Naive thymus-derived CD8-positive, alpha-beta T cell (primary cell): ENCODE measurements at regions not wholly inside any gene's neighbourhood (a gene's known extent, or its start where the extent isn't known, plus 50 kb on each side); places are given as distances from the start of the nearest gene placed in this dataset.

Experiments
- ATAC-seq, 2 donors: fragments of 150-1000 bp; cut with Tn5 transposase in 1 of 2; sonication (Bioruptor Pico), chemical (Tn5 transposase) in 1 of 2; 1 replicate in 1 of 2; 2 replicates in 1 of 2; pipeline ENCODE4 v1.10.0; 2021; ENCODE audit warnings: mild to moderate bottlenecking in 2 of 2, moderate library complexity in 2 of 2
- POLR2A ChIA-PET: fragments of 350-600 bp; sonication (Branson Sonifier 250); formaldehyde crosslinking; loops from one replicate; lab custom pipeline; 2021; ENCODE audit warnings: antibody characterized with exemption; lab: Charles Lee
- DNase-seq, 10 donors: peaks; one replicate each; pipeline versions ENCODE4 v3.0.0 to v3.0.0-alpha.2; 2020 to 2022
- H3K27ac Mint-ChIP-seq, 10 donors: one replicate each; pipeline ENCODE4 v1.8.0; 2020 to 2022; ENCODE audit warnings: mild to moderate bottlenecking in 10 of 10, mixed read lengths in 10 of 10, moderate library complexity in 4 of 10, inconsistent platforms in 1 of 10
- H3K27me3 Mint-ChIP-seq, 5 donors: one replicate each; pipeline ENCODE4 v1.8.0; 2021 to 2022; ENCODE audit warnings: mixed read lengths in 5 of 5
- H3K36me3 Mint-ChIP-seq, 3 donors: one replicate each; pipeline ENCODE4 v1.8.0; 2020 to 2022; ENCODE audit warnings: mixed read lengths in 3 of 3, mild to moderate bottlenecking in 2 of 3, inconsistent platforms in 1 of 3
- H3K4me1 Mint-ChIP-seq, 4 donors: one replicate each; pipeline ENCODE4 v1.8.0; 2021 to 2022; ENCODE audit warnings: mixed read lengths in 4 of 4
- H3K4me3 Mint-ChIP-seq, 10 donors: one replicate each; pipeline ENCODE4 v1.8.0; 2020 to 2022; ENCODE audit warnings: mild to moderate bottlenecking in 10 of 10, mixed read lengths in 10 of 10, moderate library complexity in 6 of 10, inconsistent platforms in 1 of 10
- H3K9me3 Mint-ChIP-seq, 9 donors: one replicate each; pipeline ENCODE4 v1.8.0; 2020 to 2022; ENCODE audit warnings: mixed read lengths in 9 of 9, mild to moderate bottlenecking in 3 of 9, inconsistent platforms in 1 of 9, moderate library complexity in 1 of 9

DNA sequence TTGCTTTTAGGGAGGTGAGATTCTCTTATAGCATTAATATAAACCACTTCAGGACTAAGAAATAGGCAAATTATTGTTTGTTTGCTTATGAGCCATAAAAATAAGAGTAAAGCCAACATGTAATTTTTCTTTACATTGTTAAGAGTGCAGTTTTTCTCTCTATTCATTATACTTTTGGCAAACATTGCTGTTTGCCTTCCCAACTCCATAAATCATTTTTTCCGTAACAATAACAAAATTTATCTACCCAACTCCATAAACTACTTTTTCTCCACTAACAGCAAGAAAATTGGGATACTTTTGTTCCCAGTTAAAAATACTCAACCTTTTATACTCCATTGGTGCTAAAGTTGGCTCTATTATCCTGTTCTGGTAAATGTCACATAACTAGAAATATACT is 229.7 kb upstream of the GPRIN3 start:
- POLR2A ChIA-PET = no interaction called here
- ATAC-seq (no peak), DNase-seq (no peak)
- peaks cover 0 to 16% (median 3%) of the 10 kb centered on the region in 9 donors for H3K9me3 Mint-ChIP-seq
- no peak overlapping the region for H3K27ac Mint-ChIP-seq
- H3K36me3 Mint-ChIP-seq = peaks cover 0 to 3% (median 3%) of the 10 kb centered on the region in 3 donors
- H3K27me3 Mint-ChIP-seq = peaks cover 11 to 67% (median 22%) of the 10 kb centered on the region in 5 donors
- no peaks in the 10 kb centered on the region for H3K4me1 Mint-ChIP-seq
- no peak overlapping the region for H3K4me3 Mint-ChIP-seq

DNA sequence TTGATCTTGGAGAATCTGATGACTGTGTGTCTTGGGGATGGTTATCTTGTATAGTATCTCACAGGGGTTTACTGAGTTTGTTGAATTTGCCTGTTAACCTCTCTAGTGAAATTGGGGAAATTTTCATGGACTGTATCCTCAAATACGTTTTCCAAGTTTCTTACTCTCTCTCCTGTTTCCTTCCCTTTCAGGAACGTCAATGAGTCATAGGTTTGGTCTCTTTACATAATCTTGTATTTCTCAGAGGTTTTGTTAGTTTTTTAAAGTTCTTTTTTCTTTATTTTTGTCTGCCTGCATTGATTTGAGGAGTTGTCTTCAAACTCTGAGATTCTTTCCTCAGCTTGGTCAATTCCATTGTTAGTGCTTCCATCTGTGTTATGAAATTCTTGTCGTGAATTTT is 227.7 kb upstream of the GPRIN3 start:
- POLR2A ChIA-PET = no interaction called here
- Mint-ChIP-seq H3K36me3 (no peaks in the 10 kb centered on the region), H3K27me3 (peaks cover 15 to 80% (median 26%) of the 10 kb centered on the region in 5 donors)

DNA sequence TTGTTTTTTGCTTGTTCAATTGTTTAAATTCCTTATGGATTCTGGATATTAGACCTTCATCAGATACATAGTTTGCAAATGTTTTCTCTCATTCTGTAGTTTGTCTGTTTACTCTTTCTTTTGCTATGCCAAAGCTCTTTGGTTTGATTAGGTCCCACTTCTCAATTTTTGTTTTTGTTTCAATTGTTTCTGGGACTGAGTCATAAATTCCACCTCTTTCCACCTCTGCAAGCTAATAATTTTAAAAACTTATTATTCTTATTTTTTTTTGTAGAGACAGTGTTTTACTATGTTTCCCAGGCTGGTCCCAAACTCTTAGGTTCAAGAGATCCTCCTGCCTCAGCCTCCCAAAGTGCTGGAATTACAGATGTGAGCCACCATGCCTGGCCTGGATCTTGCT is 226.8 kb upstream of the GPRIN3 start:
- DNase-seq (no peak), ATAC-seq (no peak)
- Mint-ChIP-seq H3K9me3 (peaks cover 0 to 16% (median 0%) of the 10 kb centered on the region in 9 donors), H3K27me3 (peaks cover 17 to 85% (median 23%) of the 10 kb centered on the region in 5 donors), H3K4me3 (no peak overlapping the region), H3K27ac (no peak overlapping the region), H3K36me3 (no peaks in the 10 kb centered on the region), H3K4me1 (no peaks in the 10 kb centered on the region)
- POLR2A ChIA-PET = no interaction called here

More for the DNA sequence above, 227.7 kb upstream of the GPRIN3 start:
- H3K9me3 Mint-ChIP-seq = peaks cover 0 to 16% (median 0%) of the 10 kb centered on the region in 9 donors
- DNase-seq (no peak), ATAC-seq (no peak)
- no peak overlapping the region for H3K4me3 Mint-ChIP-seq
- H3K4me1 Mint-ChIP-seq = no peaks in the 10 kb centered on the region
- H3K27ac Mint-ChIP-seq = no peak overlapping the region

DNA sequence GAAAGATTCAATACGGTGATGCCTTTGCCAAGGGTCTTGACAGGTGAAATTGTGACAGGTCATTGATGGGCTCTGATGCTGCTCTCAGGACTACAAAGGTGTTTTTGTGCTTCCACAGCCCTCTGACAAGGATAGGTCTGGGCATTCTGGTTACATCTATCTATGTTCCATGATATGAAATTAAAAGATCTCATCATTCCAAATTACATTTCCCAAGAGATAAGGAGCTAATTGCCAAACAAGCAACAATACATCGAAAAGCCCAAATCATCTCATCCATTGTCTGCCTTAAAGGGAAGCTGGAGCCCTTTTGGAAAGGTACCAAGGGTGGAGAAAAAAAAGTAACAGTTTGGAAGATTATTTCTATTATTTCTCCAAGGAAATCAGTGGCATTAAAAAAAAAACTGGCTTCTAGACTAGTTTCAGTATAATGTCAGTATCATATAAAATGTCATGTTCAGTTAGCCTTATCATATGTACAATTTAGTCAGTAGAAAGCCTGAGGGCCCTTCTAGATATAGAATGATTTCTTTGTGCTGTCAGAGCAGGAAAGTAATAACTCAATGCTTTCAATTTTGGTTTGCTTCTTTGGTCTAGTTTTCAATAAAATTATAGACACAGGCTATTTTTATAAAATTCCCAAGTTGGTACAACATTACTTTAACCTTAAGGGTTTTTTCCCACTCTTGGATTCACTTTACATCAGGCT is 224.5 kb upstream of the GPRIN3 start:
- no peak overlapping the region for H3K27ac Mint-ChIP-seq
- no peaks in the 10 kb centered on the region for H3K36me3 Mint-ChIP-seq
- H3K9me3 Mint-ChIP-seq = peaks cover 0 to 16% (median 0%) of the 10 kb centered on the region in 9 donors
- POLR2A ChIA-PET = no interaction called here
- H3K27me3 Mint-ChIP-seq = peaks cover 17 to 70% (median 27%) of the 10 kb centered on the region in 5 donors
- peaks cover 5 to 20% (median 13%) of the 10 kb centered on the region in 4 donors for H3K4me1 Mint-ChIP-seq
- H3K4me3 Mint-ChIP-seq = no peak overlapping the region
- ATAC-seq = no peak
- DNase-seq = no peak

DNA sequence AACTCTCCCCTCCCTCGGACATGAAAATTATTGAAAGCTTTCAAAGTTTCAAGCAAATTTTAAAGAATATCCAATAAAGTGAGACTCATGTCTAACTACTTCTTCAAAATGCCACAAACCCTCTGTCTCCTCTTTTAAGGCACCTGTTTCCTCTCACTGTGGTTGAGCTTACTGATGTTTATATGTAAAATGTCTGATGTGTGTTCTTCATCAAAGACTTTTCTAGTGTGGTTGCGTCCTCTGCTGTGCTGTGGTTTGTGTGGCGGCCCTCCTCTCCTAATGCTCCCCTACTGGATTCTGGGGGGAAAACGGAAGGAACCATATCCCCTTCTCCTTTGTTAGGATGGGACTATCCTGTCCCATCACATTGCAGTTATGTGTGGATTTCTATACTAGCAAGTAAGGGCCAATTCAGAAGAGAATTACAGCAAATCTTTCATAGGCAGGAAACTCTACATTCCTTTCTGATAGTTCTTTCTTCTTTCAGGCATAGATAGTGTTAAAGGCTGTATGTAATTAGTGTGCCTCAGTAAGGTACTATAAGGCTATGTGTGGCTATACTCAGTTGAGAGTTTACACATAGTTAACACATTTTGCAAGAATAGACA is 221.0 kb upstream of the GPRIN3 start:
- Mint-ChIP-seq H3K27ac (peak overlapping the region in 4 of 10 donors; percentile 6 to 73 (median 30)), H3K36me3 (no peaks in the 10 kb centered on the region), H3K9me3 (peaks cover 0 to 3% (median 0%) of the 10 kb centered on the region in 9 donors), H3K27me3 (peaks cover 23 to 59% (median 35%) of the 10 kb centered on the region in 5 donors), H3K4me1 (peaks cover 5 to 20% (median 15%) of the 10 kb centered on the region in 4 donors), H3K4me3 (peak overlapping the region in 8 of 10 donors; percentile 8 to 62 (median 36))
- peak in 5 of 10 donors; percentile 19 to 59 (median 38) for DNase-seq
- ATAC-seq = peak; percentile 60 to 94
- POLR2A ChIA-PET = interaction anchor here (0.6 kb wide), 1 partner anchor 1072 kb away, joined by 3 read pairs; the partner anchor contains the start of gene HERC5

DNA sequence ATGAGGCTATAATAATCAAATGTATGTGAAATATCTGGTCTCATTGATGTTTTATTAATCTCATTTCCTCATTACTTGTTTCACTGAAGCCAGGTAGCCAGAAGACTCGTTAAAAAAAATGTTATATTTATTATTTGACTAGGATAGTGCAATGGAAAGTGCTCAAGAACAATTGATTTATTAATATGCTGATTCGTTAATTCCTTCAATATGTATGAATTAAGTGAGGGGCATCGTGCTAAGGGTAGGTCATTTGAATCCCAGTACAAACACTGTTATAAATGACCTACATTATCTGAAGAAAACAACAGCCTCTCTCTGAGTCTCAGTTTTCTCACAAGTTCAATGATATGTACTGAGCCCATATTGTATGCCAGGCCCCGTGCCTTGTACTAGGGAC is 214.2 kb upstream of the GPRIN3 start:
- H3K36me3 Mint-ChIP-seq = no peaks in the 10 kb centered on the region
- ATAC-seq (no peak), DNase-seq (no peak)
- H3K4me1 Mint-ChIP-seq = peaks cover 0 to 2% (median 0%) of the 10 kb centered on the region in 4 donors
- POLR2A ChIA-PET = no interaction called here
- H3K9me3 Mint-ChIP-seq = no peaks in the 10 kb centered on the region
- H3K4me3 Mint-ChIP-seq = no peak overlapping the region
- H3K27me3 Mint-ChIP-seq = peaks cover 33 to 73% (median 47%) of the 10 kb centered on the region in 5 donors
- no peak overlapping the region for H3K27ac Mint-ChIP-seq

DNA sequence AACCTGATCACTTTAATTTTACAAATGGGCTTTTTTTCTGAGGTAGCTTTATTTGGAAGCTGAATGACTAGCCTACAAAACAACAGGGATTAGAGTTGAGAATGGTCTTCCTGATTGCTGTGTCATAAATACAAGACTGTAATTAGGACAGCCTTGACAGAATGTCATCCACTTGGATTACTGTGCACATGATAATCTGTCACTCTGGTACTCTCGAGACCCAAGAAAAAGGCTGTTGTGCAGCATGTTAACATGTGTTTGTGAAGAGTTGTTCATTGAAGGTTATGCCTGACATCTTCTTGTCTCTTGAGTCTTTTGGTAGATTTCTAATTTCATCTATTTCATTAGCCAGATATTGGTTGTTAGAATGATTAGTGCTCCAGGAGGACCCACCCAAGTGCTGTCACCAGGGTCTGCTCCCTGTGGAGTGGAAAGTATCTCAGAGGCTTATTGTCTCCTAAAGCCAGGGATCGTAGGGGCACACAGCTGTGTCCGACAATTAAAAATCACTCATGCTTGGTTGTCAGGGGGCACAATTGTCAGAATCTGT is 212.2 kb upstream of the GPRIN3 start:
- no peaks in the 10 kb centered on the region for H3K9me3 Mint-ChIP-seq
- DNase-seq = no peak
- POLR2A ChIA-PET = no interaction called here
- H3K4me3 Mint-ChIP-seq = no peak overlapping the region
- peaks cover 29 to 57% (median 35%) of the 10 kb centered on the region in 5 donors for H3K27me3 Mint-ChIP-seq
- no peak overlapping the region for H3K27ac Mint-ChIP-seq
- H3K4me1 Mint-ChIP-seq = no peaks in the 10 kb centered on the region
- no peak for ATAC-seq
- H3K36me3 Mint-ChIP-seq = no peaks in the 10 kb centered on the region

DNA sequence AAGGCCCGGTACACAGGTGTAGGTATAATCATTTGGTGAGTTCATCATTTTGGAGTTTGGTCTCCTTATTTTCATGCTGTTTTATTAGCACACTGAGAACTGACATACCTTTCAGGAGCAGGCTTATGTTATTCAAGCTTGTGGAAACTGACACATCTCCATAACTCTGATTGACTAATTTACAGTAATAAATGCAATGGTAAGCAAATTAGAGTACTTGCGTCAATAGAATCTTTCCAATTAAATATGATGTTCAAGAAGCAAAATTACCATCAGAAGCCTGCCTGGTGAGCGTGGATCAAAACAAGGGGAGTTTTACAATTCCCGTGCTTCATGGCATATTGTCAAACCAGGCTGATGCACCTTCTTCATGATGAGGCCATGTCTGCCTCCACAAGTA is 210.7 kb upstream of the GPRIN3 start:
- Mint-ChIP-seq H3K27me3 (peaks cover 23 to 46% (median 29%) of the 10 kb centered on the region in 5 donors), H3K4me3 (no peak overlapping the region), H3K27ac (no peak overlapping the region), H3K9me3 (no peaks in the 10 kb centered on the region), H3K4me1 (no peaks in the 10 kb centered on the region), H3K36me3 (no peaks in the 10 kb centered on the region)
- POLR2A ChIA-PET = no interaction called here
- ATAC-seq = no peak
- DNase-seq = no peak

DNA sequence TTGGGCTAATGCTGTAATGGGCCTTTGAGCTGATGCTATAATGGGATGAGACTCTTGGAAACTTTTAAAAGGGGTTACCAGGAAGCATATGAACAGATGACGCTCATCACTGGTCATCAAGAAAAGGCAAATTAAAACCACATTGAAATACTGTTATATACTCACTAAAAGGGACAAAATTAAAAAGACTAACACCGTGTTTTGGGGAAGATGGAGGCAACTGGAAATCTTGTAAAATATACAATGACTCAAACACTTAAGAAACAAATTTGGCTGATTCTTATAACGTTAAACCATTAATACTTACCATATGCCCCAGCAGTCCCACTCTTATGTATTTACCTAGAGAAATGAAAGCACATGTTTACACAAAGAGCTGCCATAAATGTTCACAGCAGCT is 207.2 kb upstream of the GPRIN3 start:
- Mint-ChIP-seq H3K27ac (no peak overlapping the region), H3K4me1 (peaks cover 1 to 4% (median 3%) of the 10 kb centered on the region in 4 donors), H3K4me3 (no peak overlapping the region), H3K27me3 (peaks cover 4 to 19% (median 12%) of the 10 kb centered on the region in 5 donors), H3K36me3 (no peaks in the 10 kb centered on the region), H3K9me3 (no peaks in the 10 kb centered on the region)
- no peak for DNase-seq
- POLR2A ChIA-PET = no interaction called here
- no peak for ATAC-seq

DNA sequence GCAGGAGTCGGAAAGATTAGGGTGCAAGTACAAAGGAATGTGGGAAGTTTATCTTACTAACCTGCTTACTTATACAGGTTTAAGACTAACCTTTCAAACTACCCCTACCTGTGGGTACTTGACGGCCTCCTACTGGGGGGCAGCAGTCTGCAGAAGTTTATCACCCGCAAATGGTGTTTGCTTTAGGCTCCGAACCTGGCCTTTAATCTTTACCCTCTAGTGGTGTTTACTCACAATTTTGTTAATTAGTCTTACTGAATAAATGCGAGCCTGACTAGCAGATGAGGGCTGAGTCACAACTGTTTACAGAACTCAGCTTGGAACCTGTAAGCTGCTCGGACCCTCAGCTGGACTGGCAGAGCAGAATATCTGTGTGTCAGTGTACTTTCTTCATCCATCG is 204.2 kb upstream of the GPRIN3 start:
- H3K4me3 Mint-ChIP-seq = no peak overlapping the region
- H3K27me3 Mint-ChIP-seq = peaks cover 2 to 17% (median 4%) of the 10 kb centered on the region in 5 donors
- H3K4me1 Mint-ChIP-seq = peaks cover 3 to 13% (median 9%) of the 10 kb centered on the region in 4 donors
- H3K36me3 Mint-ChIP-seq = peaks cover 0 to 5% (median 3%) of the 10 kb centered on the region in 3 donors
- peaks cover 0 to 3% (median 0%) of the 10 kb centered on the region in 9 donors for H3K9me3 Mint-ChIP-seq
- POLR2A ChIA-PET = no interaction called here
- DNase-seq (no peak), ATAC-seq (no peak)
- no peak overlapping the region for H3K27ac Mint-ChIP-seq

DNA sequence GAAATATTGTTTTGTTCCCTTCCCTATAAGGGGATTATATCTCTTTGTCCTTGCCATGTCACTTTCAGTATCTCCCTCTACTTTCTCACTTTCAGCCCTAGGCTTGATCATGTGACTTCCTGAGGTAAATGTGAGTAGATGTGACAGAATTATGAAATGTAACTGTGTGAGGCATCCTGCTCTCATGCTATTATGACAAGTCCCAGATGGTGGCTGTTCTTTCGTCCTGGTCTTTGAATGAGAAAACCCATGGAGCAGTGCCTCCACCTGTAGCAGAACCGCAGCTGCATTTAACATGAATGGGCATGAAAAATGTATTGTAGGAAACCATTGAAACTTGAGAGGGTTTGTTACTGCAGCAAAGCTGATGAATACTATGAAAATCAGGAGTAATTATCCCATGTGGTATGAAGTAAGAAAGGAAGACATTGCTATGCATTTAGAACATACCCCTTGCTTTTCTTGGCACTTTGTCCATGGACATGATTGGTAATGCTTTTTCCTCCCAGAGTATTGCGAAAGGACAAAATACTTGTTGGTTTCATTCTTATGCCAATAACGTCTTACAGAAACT is 202.2 kb upstream of the GPRIN3 start:
- Mint-ChIP-seq H3K9me3 (peaks cover 0 to 3% (median 0%) of the 10 kb centered on the region in 9 donors), H3K4me3 (peak overlapping the region in 1 of 10 donors; percentile 30), H3K27me3 (peaks cover 1 to 14% (median 3%) of the 10 kb centered on the region in 5 donors), H3K36me3 (peaks cover 0 to 5% (median 3%) of the 10 kb centered on the region in 3 donors), H3K27ac (peak overlapping the region in 2 of 10 donors; percentile 23 to 40), H3K4me1 (peaks cover 3 to 13% (median 9%) of the 10 kb centered on the region in 4 donors)
- ATAC-seq (peak in 1 of 2 donors; percentile 59), DNase-seq (peak in 2 of 10 donors; percentile 8 to 17)
- POLR2A ChIA-PET = no interaction called here

DNA sequence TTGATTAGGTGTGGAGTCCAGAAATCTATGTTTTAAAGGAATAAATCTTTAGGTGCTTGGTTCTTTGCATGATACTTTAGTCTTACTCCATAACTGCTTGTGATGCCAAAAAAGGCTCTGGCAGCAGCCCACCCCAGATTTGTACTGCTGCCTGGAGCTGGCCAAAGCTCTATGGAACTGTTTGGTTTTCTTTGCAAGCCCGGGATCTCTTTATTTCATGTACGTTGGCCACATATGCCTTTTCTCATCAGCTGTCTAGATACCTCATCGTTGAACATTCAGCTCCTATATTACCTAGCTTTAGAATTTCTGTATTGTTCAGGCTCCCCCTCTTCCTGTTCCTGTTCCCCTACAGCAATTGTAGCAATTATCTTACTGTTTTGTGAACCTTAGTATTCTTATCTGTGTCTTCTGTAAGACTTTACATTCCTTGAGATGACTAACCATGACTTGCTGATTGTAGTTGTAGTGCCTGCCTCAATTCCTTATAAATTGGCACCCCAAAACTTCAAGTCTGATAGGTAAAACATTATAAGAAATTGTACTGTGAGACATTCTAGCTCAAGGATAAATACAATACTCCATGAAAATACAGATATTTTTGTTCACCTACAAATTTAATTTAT is 199.4 kb upstream of the GPRIN3 start:
- ATAC-seq (no peak), DNase-seq (no peak)
- Mint-ChIP-seq H3K4me3 (no peak overlapping the region), H3K9me3 (peaks cover 0 to 3% (median 0%) of the 10 kb centered on the region in 9 donors), H3K27ac (no peak overlapping the region), H3K36me3 (peaks cover 0 to 8% (median 3%) of the 10 kb centered on the region in 3 donors), H3K4me1 (peaks cover 3 to 13% (median 9%) of the 10 kb centered on the region in 4 donors), H3K27me3 (peaks cover 0 to 9% (median 0%) of the 10 kb centered on the region in 5 donors)
- POLR2A ChIA-PET = no interaction called here
